B cell (primary cell): ENCODE measurements at regions not wholly inside any gene's neighbourhood (a gene's known extent, or its start where the extent isn't known, plus 50 kb on each side); places are given as distances from the start of the nearest gene placed in this dataset.

ENCODE experiments used
- ATAC-seq: fragments of 200-7000 bp; cut with Tn5 transposase; one replicate; pipeline ENCODE4 v1.10.0; 2021; ENCODE audit warnings: low read depth, mild to moderate bottlenecking, moderate number of reproducible peaks, moderate library complexity
- CTCF ChIA-PET: fragments of 350-600 bp; sonication (Branson Sonifier 250); formaldehyde crosslinking; loops from one replicate; lab custom pipeline; 2021; ENCODE audit warnings: antibody characterized with exemption, inconsistent platforms; lab: Charles Lee
- POLR2A ChIA-PET: fragments of 350-600 bp; sonication (Branson Sonifier 250); formaldehyde crosslinking; loops from one replicate; lab custom pipeline; 2021; ENCODE audit warnings: antibody characterized with exemption; lab: Charles Lee
- DNase-seq: peaks from one replicate; pipeline ENCODE4 v3.0.0; 2013
- H2AFZ ChIP-seq: 2 replicates; pipeline ENCODE4 v1.6.1; 2012; ENCODE audit warnings: mild to moderate bottlenecking, low read depth, low read length; ENCODE audit not compliant: insufficient read depth, poor library complexity, severe bottlenecking
- H3K27ac ChIP-seq, 2 donors: 1 replicate in 1 of 2; 2 replicates in 1 of 2; pipeline ENCODE4 v1.5.1; 2012 to 2013; ENCODE audit warnings: low read length in 2 of 2, mild to moderate bottlenecking in 2 of 2, moderate library complexity in 1 of 2
- H3K27me3 ChIP-seq, 4 experiments: fragments of 200-600 bp in 1 of 4; sonication (generic) in 1 of 4; replicated peaks in 1 of 4; 1 replicate in 2 of 4; 2 replicates in 2 of 4; pipeline versions ENCODE4 v1.6.1 to v1.7.0; 2013 to 2016; ENCODE audit warnings: low read length in 3 of 4, mild to moderate bottlenecking in 2 of 4, mixed read lengths in 1 of 4, moderate library complexity in 1 of 4; ENCODE audit not compliant: insufficient read depth in 4 of 4, control insufficient read depth in 3 of 4; ENCODE audit errors: control extremely low read depth in 1 of 4
- H3K36me3 ChIP-seq, 2 experiments: replicated peaks in 1 of 2; 1 replicate in 1 of 2; 2 replicates in 1 of 2; pipeline versions ENCODE4 v1.6.1 to v1.7.1; 2013; ENCODE audit warnings: low read length in 1 of 2; ENCODE audit not compliant: insufficient read depth in 2 of 2, control insufficient read depth in 1 of 2; ENCODE audit errors: control extremely low read depth in 1 of 2, extremely low read depth in 1 of 2
- H3K4me1 ChIP-seq, 2 donors: fragments of 200-600 bp in 1 of 2; sonication (generic) in 1 of 2; 1 replicate in 1 of 2; 2 replicates in 1 of 2; pipeline versions ENCODE4 v1.5.1 to v1.6.1; 2013 to 2017; ENCODE audit warnings: low read length in 2 of 2; ENCODE audit not compliant: control insufficient read depth in 2 of 2, insufficient read depth in 2 of 2
- H3K4me2 ChIP-seq: replicated peaks from 2 replicates; pipeline ENCODE3; 2012; ENCODE audit warnings: mild to moderate bottlenecking, low read depth, low read length; ENCODE audit not compliant: poor library complexity, severe bottlenecking
- H3K4me3 ChIP-seq, 5 experiments: fragments of 200-600 bp in 1 of 5; sonication (generic) in 1 of 5; 1 replicate in 3 of 5; 2 replicates in 2 of 5; pipeline versions ENCODE4 v1.5.1 to v1.7.0; 2011 to 2016; ENCODE audit warnings: low read length in 4 of 5, mild to moderate bottlenecking in 4 of 5, low read depth in 2 of 5, control low read depth in 1 of 5, moderate library complexity in 1 of 5; ENCODE audit not compliant: insufficient read depth in 1 of 5; ENCODE audit errors: control extremely low read depth in 1 of 5, extremely low read depth in 1 of 5
- H3K79me2 ChIP-seq: fragments of 200-600 bp; sonication (generic); one replicate; pipeline ENCODE4 v1.6.0; 2016; ENCODE audit warnings: low read length; ENCODE audit not compliant: control insufficient read depth, insufficient read depth
- H3K9ac ChIP-seq: fragments of 200-600 bp; sonication (generic); 2 replicates; pipeline ENCODE4 v1.6.1; 2017; ENCODE audit warnings: mild to moderate bottlenecking, low read length, moderate library complexity
- H3K9me3 ChIP-seq, 3 donors: one replicate each; pipeline versions ENCODE4 v1.6.1 to v1.7.1; 2013; ENCODE audit warnings: low read length in 2 of 3; ENCODE audit not compliant: control insufficient read depth in 2 of 3, insufficient read depth in 1 of 3; ENCODE audit errors: control extremely low read depth in 1 of 3
- H4K20me1 ChIP-seq: 2 replicates; pipeline ENCODE4 v1.6.0; 2012; ENCODE audit warnings: mild to moderate bottlenecking, low read length; ENCODE audit not compliant: insufficient read depth, control insufficient read depth, poor library complexity, severe bottlenecking
- H3K27ac Mint-ChIP-seq: one replicate; pipeline ENCODE4 v1.8.0; 2021; ENCODE audit warnings: mixed read lengths
- H3K27me3 Mint-ChIP-seq: one replicate; pipeline ENCODE4 v1.8.0; 2021; ENCODE audit warnings: mixed read lengths
- H3K4me1 Mint-ChIP-seq: one replicate; pipeline ENCODE4 v1.8.0; 2021; ENCODE audit warnings: mixed read lengths
- H3K4me3 Mint-ChIP-seq: one replicate; pipeline ENCODE4 v1.8.0; 2021; ENCODE audit warnings: mixed read lengths
- H3K9me3 Mint-ChIP-seq: one replicate; pipeline ENCODE4 v1.8.0; 2022; ENCODE audit warnings: mixed read lengths; ENCODE audit not compliant: insufficient read depth
- CTCF ChIP-seq: fragments of 200-600 bp; IDR thresholded peaks from one replicate; pipeline ENCODE4 v1.8.0; 2022; ENCODE audit warnings: antibody characterized with exemption, mild to moderate bottlenecking
- EZH2 ChIP-seq: IDR thresholded peaks from 2 replicates; pipeline ENCODE4 v1.6.1; 2012; ENCODE audit warnings: borderline replicate concordance, low read depth, mild to moderate bottlenecking, moderate library complexity, low read length; ENCODE audit not compliant: insufficient read depth, poor library complexity, severe bottlenecking
- WGBS: methylation state at CpG from one replicate; pipeline ENCODE4 v1.1.5; 2013; ENCODE audit warnings: missing lambda C conversion rate; ENCODE audit not compliant: insufficient coverage; 5-methylcytosine and 5-hydroxymethylcytosine counted together
- intact Hi-C: fragments of 100-400 bp; cut with micrococcal nuclease; formaldehyde crosslinking; loops from one replicate; pipeline ENCODE4 v1.10.0; 2022

- H3K9me3 Mint-ChIP-seq: no peaks in the 10 kb centered on the region
- H3K9ac ChIP-seq: no peak overlapping the region
- H3K4me3 ChIP-seq: no peak overlapping the region
- H2AFZ ChIP-seq: no peak overlapping the region
- H3K4me1 ChIP-seq: no peaks in the 10 kb centered on the region
- peaks cover 12% of the 10 kb centered on the region for H3K27me3 Mint-ChIP-seq
- H3K79me2 ChIP-seq: no peaks in the 10 kb centered on the region
- no peak overlapping the region for H3K4me2 ChIP-seq
- ChIA-PET POLR2A (no interaction called here), CTCF (no interaction called here)
- no peak overlapping the region for H3K27ac ChIP-seq
- H3K4me3 Mint-ChIP-seq: no peak overlapping the region
- TF ChIP-seq CTCF (no peak), EZH2 (no peak)
- 13% methylated on average over 1 of the region's 6 CpGs for WGBS
- H4K20me1 ChIP-seq: no peaks in the 10 kb centered on the region
- no peak overlapping the region for H3K27ac Mint-ChIP-seq
- DNase-seq: no peak
- peaks cover 0 to 3% (median 0%) of the 10 kb centered on the region in 4 experiments for H3K27me3 ChIP-seq
- H3K9me3 ChIP-seq: no peaks in the 10 kb centered on the region
- intact Hi-C loops: no loop called here
- no peak for ATAC-seq
- H3K36me3 ChIP-seq: no peaks in the 10 kb centered on the region
- no peaks in the 10 kb centered on the region for H3K4me1 Mint-ChIP-seq
Observed at GRCh38 chrX:20500171-20500865, 233.6 kb upstream of the RPS6KA3 start.

- H3K4me2 ChIP-seq: no peak overlapping the region
- Mint-ChIP-seq H3K27me3 (peaks cover 12% of the 10 kb centered on the region), H3K4me1 (no peaks in the 10 kb centered on the region), H3K4me3 (no peak overlapping the region), H3K27ac (no peak overlapping the region), H3K9me3 (no peaks in the 10 kb centered on the region)
- CTCF ChIA-PET: no interaction called here
- no peak overlapping the region for H3K9ac ChIP-seq
- intact Hi-C loops: no loop called here
- H3K27ac ChIP-seq: no peak overlapping the region
- no peak overlapping the region for H2AFZ ChIP-seq
- H3K4me1 ChIP-seq: no peaks in the 10 kb centered on the region
- POLR2A ChIA-PET: no interaction called here
- no peaks in the 10 kb centered on the region for H3K79me2 ChIP-seq
- H3K9me3 ChIP-seq: no peaks in the 10 kb centered on the region
- TF ChIP-seq EZH2: no peak
- no peak for TF ChIP-seq CTCF
- no peaks in the 10 kb centered on the region for H4K20me1 ChIP-seq
- no peaks in the 10 kb centered on the region for H3K36me3 ChIP-seq
- peaks cover 0 to 3% (median 0%) of the 10 kb centered on the region in 4 experiments for H3K27me3 ChIP-seq
- DNase-seq: no peak
- ATAC-seq: no peak
- no peak overlapping the region for H3K4me3 ChIP-seq
Observed at GRCh38 chrX:20499763-20500162, 233.1 kb upstream of the RPS6KA3 start.
